ENCODE measurements at regions not wholly inside any gene's neighbourhood (a gene's known extent, or its start where the extent isn't known, plus 50 kb on each side); places are given as distances from the start of the nearest gene placed in this dataset.
"Not testable (repeated sequence)": the region's sequence is repeated elsewhere in the genome, so short reads cannot be mapped to it uniquely, and the experiment has no call there.

GRCh38 chr5:142259758-142260157, 65.1 kb downstream of the SPRY4 start:
- no peak for DNase-seq

- no peak for DNase-seq
These were observed 69.0 kb downstream of the SPRY4 start for GRCh38 chr5:142255831-142256230.

GRCh38 chr5:142254431-142254830, 70.4 kb downstream of the SPRY4 start:
- DNase-seq: peak; percentile 62

GRCh38 chr5:142253938-142254337, 70.9 kb downstream of the SPRY4 start:
- peak; percentile 32 for DNase-seq

- no peak for DNase-seq
These were observed 74.7 kb downstream of the SPRY4 start for GRCh38 chr5:142250119-142250518.

- DNase-seq: peak; percentile 57
These were observed 75.9 kb downstream of the SPRY4 start for GRCh38 chr5:142248853-142249462.

- peak; percentile 45 for DNase-seq
These were observed 78.6 kb downstream of the SPRY4 start for GRCh38 chr5:142246258-142246657.

GRCh38 chr5:142245786-142246185, 79.0 kb downstream of the SPRY4 start:
- peak; percentile 45 for DNase-seq

GRCh38 chr5:142244440-142244839, 80.4 kb downstream of the SPRY4 start:
- DNase-seq: no peak

GRCh38 chr5:142242272-142242671, 82.5 kb downstream of the SPRY4 start:
- no peak for DNase-seq

GRCh38 chr5:142239394-142240159, 85.2 kb downstream of the SPRY4 start:
- DNase-seq: no peak

GRCh38 chr5:142237707-142238106, 87.1 kb downstream of the SPRY4 start:
- DNase-seq: no peak

- DNase-seq: not testable (repeated sequence)
These were observed 88.0 kb downstream of the SPRY4 start for GRCh38 chr5:142236673-142237290.

GRCh38 chr5:142235870-142236672, 88.8 kb downstream of the SPRY4 start:
- no peak for DNase-seq

GRCh38 chr5:142235050-142235797, 89.6 kb downstream of the SPRY4 start:
- DNase-seq: peak; percentile 26

GRCh38 chr5:142233083-142234032, 91.5 kb downstream of the SPRY4 start:
- no peak for DNase-seq

GRCh38 chr5:142230949-142231348, 93.9 kb downstream of the SPRY4 start:
- not testable (repeated sequence) for DNase-seq

GRCh38 chr5:142225141-142225540, 99.7 kb downstream of the SPRY4 start:
- DNase-seq: no peak

GRCh38 chr5:142222866-142223558, 101.8 kb downstream of the SPRY4 start:
- no peak for DNase-seq
